Stomach (tissue), 8 donors: ENCODE measurements at regions not wholly inside any gene's neighbourhood (a gene's known extent, or its start where the extent isn't known, plus 50 kb on each side); places are given as distances from the start of the nearest gene placed in this dataset.
A peak's percentile ranks its signal among the peaks of the same experiment; 100 is the strongest.

ENCODE experiments used
- DNase-seq, 2 donors: peaks; one replicate each; pipeline versions ENCODE4 v3.0.0 to v3.0.0-alpha.2; 2013 to 2019
- H3K27ac ChIP-seq, 5 donors: fragments of 200-600 bp in 4 of 5; sonication (generic) in 4 of 5; one replicate each; pipeline ENCODE4 v1.5.1; 2013 to 2019; ENCODE audit warnings: mild to moderate bottlenecking in 1 of 5, moderate library complexity in 1 of 5
- H3K27me3 ChIP-seq, 3 donors: fragments of 200-600 bp; sonication (generic); one replicate each; pipeline ENCODE4 v1.5.1; 2017 to 2019; ENCODE audit warnings: mixed run types in 1 of 3
- H3K36me3 ChIP-seq, 4 donors: fragments of 200-600 bp; sonication (generic); 1 replicate in 3 of 4; 2 replicates in 1 of 4; pipeline ENCODE4 v1.5.1; 2016 to 2019
- H3K4me1 ChIP-seq, 4 donors: fragments of 200-600 bp; sonication (generic); one replicate each; pipeline ENCODE4 v1.5.1; 2016 to 2019
- H3K4me3 ChIP-seq, 4 donors: fragments of 200-600 bp; sonication (generic) in 3 of 4; one replicate each; pipeline ENCODE4 v1.5.1; 2016 to 2019; ENCODE audit warnings: mild to moderate bottlenecking in 1 of 4
- H3K9me3 ChIP-seq, 4 donors: fragments of 200-600 bp; sonication (generic); one replicate each; pipeline ENCODE4 v1.5.1; 2016 to 2019
- EP300 ChIP-seq: sonication (generic); formaldehyde crosslinking; IDR thresholded peaks from one replicate; pipeline ENCODE4 v1.6.1; 2017; ENCODE audit warnings: antibody characterized with exemption
- POLR2A ChIP-seq, 4 donors: fragments of 450-650 bp; IDR thresholded peaks; one replicate each; pipeline ENCODE4 v1.6.1; 2016; ENCODE audit warnings: antibody characterized with exemption in 4 of 4, control low read depth in 2 of 4, mild to moderate bottlenecking in 1 of 4, moderate library complexity in 1 of 4
- POLR2AphosphoS5 ChIP-seq, 3 donors: sonication (generic); formaldehyde crosslinking; IDR thresholded peaks; one replicate each; pipeline ENCODE4 v1.6.1; 2016; ENCODE audit warnings: antibody characterized with exemption in 3 of 3
- WGBS, 5 donors: extraction: QIAGEN DNeasy Blood & Tissue Kit in 3 of 5; methylation state at CpG; one replicate each; pipeline versions ENCODE4 v1.1.5 to v1.1.7; 2013 to 2018; 5-methylcytosine and 5-hydroxymethylcytosine counted together
- intact Hi-C: fragments of 100-400 bp; cut with DNase I; formaldehyde crosslinking; loops from one replicate; pipeline ENCODE4 v1.15.1; 2023; ENCODE audit warnings: low total_unique reads
- TF ChIP-seq, protein P1 (sequence below), 7 experiments: fragments of 450-650 bp in 4 of 7; fragments of 200-600 bp in 3 of 7; sonication (generic) in 3 of 7; IDR thresholded peaks; one replicate each; pipeline ENCODE4 v1.5.1; 2016 to 2019; ENCODE audit warnings: antibody characterized with exemption in 7 of 7, control low read depth in 2 of 7, mild to moderate bottlenecking in 1 of 7
- donor health status: healthy with polysubstance abuse.
- donor health status: Bipolar disorder and iron deficiency.
- donor health status: healthy.

DNA sequence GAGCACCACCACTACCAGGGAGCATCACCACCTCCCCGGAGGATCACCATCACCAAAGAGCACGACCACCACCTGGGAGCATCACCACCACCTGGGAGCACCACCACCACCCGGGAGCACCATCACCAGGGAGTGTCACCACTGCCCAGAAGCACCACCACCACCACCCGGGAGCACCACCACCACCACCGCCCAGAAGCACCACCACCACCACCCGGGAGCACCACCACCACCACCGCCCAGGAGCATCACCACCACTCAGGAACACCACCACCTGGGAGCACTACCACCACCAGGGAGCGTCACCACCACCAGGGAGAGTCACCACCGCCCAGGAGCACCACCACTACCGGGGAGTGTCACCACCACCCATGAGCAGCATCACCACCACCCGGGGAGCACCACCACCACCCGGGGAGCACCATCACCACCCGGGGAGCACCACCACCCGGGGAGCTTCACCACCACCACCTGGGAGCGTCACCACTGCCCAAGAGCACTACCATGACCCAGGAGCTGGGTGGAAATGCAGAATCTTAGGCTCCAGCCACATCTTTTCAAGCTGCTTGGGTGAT is 237.3 kb downstream of the SOD2 start:
- H3K9me3 ChIP-seq, result no peaks in the 10 kb centered on the region
- 88 to 92% (median 90%) methylated on average over 8 to 15 of the region's 15 CpGs for WGBS, 5 donors
- no peaks in the 10 kb centered on the region for H3K27me3 ChIP-seq
- no peak for DNase-seq
- no peak overlapping the region for H3K27ac ChIP-seq
- H3K36me3 ChIP-seq, result no peaks in the 10 kb centered on the region
- TF ChIP-seq POLR2AphosphoS5 (IDR thresholded peaks at IDR 0.05) (no peak), POLR2A (IDR thresholded peaks at IDR 0.05) (no peak), EP300 (no peak)
- TF ChIP-seq, protein P1, sequence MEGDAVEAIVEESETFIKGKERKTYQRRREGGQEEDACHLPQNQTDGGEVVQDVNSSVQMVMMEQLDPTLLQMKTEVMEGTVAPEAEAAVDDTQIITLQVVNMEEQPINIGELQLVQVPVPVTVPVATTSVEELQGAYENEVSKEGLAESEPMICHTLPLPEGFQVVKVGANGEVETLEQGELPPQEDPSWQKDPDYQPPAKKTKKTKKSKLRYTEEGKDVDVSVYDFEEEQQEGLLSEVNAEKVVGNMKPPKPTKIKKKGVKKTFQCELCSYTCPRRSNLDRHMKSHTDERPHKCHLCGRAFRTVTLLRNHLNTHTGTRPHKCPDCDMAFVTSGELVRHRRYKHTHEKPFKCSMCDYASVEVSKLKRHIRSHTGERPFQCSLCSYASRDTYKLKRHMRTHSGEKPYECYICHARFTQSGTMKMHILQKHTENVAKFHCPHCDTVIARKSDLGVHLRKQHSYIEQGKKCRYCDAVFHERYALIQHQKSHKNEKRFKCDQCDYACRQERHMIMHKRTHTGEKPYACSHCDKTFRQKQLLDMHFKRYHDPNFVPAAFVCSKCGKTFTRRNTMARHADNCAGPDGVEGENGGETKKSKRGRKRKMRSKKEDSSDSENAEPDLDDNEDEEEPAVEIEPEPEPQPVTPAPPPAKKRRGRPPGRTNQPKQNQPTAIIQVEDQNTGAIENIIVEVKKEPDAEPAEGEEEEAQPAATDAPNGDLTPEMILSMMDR (IDR thresholded peaks at IDR 0.05), result no peak
- H3K4me1 ChIP-seq, result no peaks in the 10 kb centered on the region
- intact Hi-C loops, result no loop called here
- no peak overlapping the region for H3K4me3 ChIP-seq

DNA sequence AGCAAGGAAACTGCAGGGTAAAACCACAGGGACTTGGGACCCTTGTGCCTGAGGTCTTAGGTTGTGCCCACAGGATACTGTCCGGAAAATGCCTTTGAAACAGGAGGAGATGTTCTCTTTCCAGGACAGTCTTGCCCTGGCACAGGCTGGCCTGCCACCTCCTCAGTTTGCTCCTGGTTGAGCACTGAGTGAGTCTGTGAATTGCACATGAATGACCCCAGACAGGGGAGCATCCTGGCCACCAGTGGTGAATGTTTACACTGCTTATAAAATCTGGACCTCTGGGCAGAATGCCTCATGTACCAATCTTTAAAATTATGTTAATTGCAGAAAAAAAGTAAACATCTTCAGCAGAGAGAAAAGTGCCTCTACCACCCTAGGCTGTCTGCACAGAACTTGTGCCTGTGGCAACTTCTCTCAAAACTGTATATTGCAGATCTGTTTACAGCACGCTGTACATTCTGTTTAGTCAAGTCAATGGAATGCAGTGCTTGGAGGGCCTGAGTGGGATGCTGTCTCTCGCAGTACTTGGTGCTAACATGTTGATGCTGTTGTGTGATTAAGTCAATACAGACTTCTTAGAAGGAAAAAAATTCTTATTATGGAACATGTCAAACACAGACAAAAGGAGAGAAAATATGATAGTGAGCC is 242.1 kb downstream of the SOD2 start:
- TF ChIP-seq POLR2A (IDR thresholded peaks at IDR 0.05) (no peak), POLR2AphosphoS5 (IDR thresholded peaks at IDR 0.05) (no peak), EP300 (no peak)
- TF ChIP-seq, protein P1 (IDR thresholded peaks at IDR 0.05), result no peak
- DNase-seq, result peak in 1 of 2 donors; percentile 70
- H3K36me3 ChIP-seq, result no peaks in the 10 kb centered on the region
- peaks cover 0 to 4% (median 0%) of the 10 kb centered on the region in 4 donors for H3K9me3 ChIP-seq
- H3K4me1 ChIP-seq, result no peaks in the 10 kb centered on the region
- no peak overlapping the region for H3K27ac ChIP-seq
- intact Hi-C loops, result no loop called here
- H3K27me3 ChIP-seq, result peaks cover 0 to 7% (median 0%) of the 10 kb centered on the region in 3 donors
- H3K4me3 ChIP-seq, result no peak overlapping the region
- 22 to 41% (median 34%) methylated on average over 3 of the region's 3 CpGs for WGBS, 5 donors

DNA sequence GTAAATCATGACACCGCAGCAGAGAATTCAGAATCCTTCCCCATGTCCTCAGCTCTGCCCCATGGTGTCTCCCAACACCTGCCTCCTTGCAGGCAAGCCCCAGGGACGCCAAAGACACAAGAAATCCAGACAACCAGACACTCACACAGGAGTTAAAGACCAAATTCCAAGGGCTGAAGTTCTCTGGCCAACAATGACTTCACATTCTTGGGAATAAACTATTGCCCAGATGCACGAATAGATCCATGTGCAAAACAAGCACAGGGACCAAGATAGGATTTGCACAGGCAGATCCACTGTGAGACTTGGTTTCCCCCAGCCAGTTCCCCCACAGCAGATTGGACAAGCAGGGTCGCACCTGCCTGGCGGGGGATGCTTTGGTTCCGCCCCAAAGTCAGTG is 246.7 kb downstream of the SOD2 start:
- no peaks in the 10 kb centered on the region for H3K36me3 ChIP-seq
- no peaks in the 10 kb centered on the region for H3K4me1 ChIP-seq
- H3K27ac ChIP-seq, result no peak overlapping the region
- 68 to 76% (median 74%) methylated on average over 4 to 6 of the region's 6 CpGs for WGBS, 5 donors
- peaks cover 0 to 19% (median 0%) of the 10 kb centered on the region in 3 donors for H3K27me3 ChIP-seq
- TF ChIP-seq EP300, result no peak
- no peak for TF ChIP-seq POLR2AphosphoS5 (IDR thresholded peaks at IDR 0.05)
- TF ChIP-seq POLR2A (IDR thresholded peaks at IDR 0.05), result no peak
- TF ChIP-seq, protein P1 (IDR thresholded peaks at IDR 0.05), result no peak
- H3K4me3 ChIP-seq, result no peak overlapping the region
- intact Hi-C loops, result no loop called here
- DNase-seq, result no peak
- H3K9me3 ChIP-seq, result peaks cover 0 to 6% (median 0%) of the 10 kb centered on the region in 4 donors

DNA sequence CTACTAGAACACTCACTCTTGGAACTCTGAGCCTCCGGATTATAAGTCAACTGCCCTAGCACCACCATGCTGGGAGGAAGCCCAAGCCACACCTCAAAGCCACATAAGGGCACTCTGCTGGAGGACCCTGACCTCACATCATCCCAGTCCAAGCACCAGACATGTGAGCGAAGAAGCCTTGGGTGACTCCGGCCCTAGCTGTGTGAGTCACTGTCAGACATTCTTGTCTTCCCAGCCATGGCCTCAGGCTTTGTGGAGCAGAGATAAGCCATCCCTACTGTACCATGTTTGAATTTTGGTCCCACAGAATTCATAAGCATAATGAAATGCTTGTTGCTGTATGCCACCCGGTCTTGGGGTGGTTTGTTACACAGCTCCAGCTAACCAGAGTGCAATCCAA is 247.7 kb downstream of the SOD2 start:
- WGBS, 5 donors, result 84 to 96% (median 94%) methylated on average over 3 to 4 of the region's 4 CpGs
- no peak overlapping the region for H3K27ac ChIP-seq
- DNase-seq, result no peak
- intact Hi-C loops, result no loop called here
- H3K9me3 ChIP-seq, result peaks cover 0 to 6% (median 0%) of the 10 kb centered on the region in 4 donors
- H3K36me3 ChIP-seq, result no peaks in the 10 kb centered on the region
- H3K27me3 ChIP-seq, result peaks cover 0 to 19% (median 0%) of the 10 kb centered on the region in 3 donors
- TF ChIP-seq EP300, result no peak
- TF ChIP-seq, protein P1 (IDR thresholded peaks at IDR 0.05), result no peak
- no peak for TF ChIP-seq POLR2A (IDR thresholded peaks at IDR 0.05)
- no peak for TF ChIP-seq POLR2AphosphoS5 (IDR thresholded peaks at IDR 0.05)
- H3K4me3 ChIP-seq, result no peak overlapping the region
- H3K4me1 ChIP-seq, result no peaks in the 10 kb centered on the region
